CD4-positive, alpha-beta T cell treated with Interferon alpha-2 for 1 hour (primary cell): ENCODE measurements at regions not wholly inside any gene's neighbourhood (a gene's known extent, or its start where the extent isn't known, plus 50 kb on each side); places are given as distances from the start of the nearest gene placed in this dataset.

Experiments
- DNase-seq, 2 donors: peaks; one replicate each; pipeline ENCODE4 v3.0.0-alpha.2; 2020 to 2022

- DNase-seq = no peak
Measured at GRCh38 chr13:103130681-103131210, 64.5 kb upstream of the SLC10A2 start.

DNA sequence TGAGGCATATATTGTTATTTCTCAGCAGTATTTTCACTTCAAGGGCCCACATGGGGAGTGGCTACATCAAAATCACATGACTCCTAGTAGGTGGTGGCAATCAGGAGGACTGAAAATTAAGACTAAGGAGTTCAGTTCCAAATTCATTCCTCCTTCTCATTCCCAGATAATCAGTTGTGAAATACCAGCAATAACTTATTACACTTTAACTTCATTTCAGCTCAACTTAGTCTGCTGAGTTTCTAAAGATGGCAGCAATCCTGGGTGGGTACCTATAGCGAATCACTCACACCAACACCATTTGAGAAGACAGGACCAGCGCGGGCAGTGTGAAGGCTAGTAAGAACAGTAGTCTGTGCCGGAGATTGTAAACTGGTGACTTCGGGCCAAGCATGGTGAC lies 63.9 kb upstream of the SLC10A2 start:
- no peak for DNase-seq
